ENCODE measurements at regions not wholly inside any gene's neighbourhood (a gene's known extent, or its start where the extent isn't known, plus 50 kb on each side); places are given as distances from the start of the nearest gene placed in this dataset.

GRCh38 chr12:91874086-91874865, 271.4 kb downstream of the BTG1 start:
- Histone ChIP-seq H3K9ac (ENCODE audit: low read depth, low read length) (no peak overlapping the region), H3K4me3 (ENCODE audit: low read depth, low read length) (no peak overlapping the region), H3K9me3 (ENCODE audit: control insufficient read depth, insufficient read depth, low read length) (no peaks in the 10 kb centered on the region), H3K27me3 (ENCODE audit: control insufficient read depth, insufficient read depth, low read length) (no peaks in the 10 kb centered on the region), H3K4me1 (ENCODE audit: control insufficient read depth, insufficient read depth, low read length) (no peaks in the 10 kb centered on the region), H3K36me3 (ENCODE audit: control insufficient read depth, insufficient read depth, low read length) (no peaks in the 10 kb centered on the region)

GRCh38 chr12:91871751-91872150, 273.9 kb downstream of the BTG1 start:
- H3K4me3 ChIP-seq (ENCODE audit: low read depth, low read length): no peak overlapping the region
- H3K9ac ChIP-seq (ENCODE audit: low read depth, low read length): no peak overlapping the region
- H3K4me1 ChIP-seq (ENCODE audit: control insufficient read depth, insufficient read depth, low read length): no peaks in the 10 kb centered on the region
- no peaks in the 10 kb centered on the region for H3K27me3 ChIP-seq (ENCODE audit: control insufficient read depth, insufficient read depth, low read length)
- H3K9me3 ChIP-seq (ENCODE audit: control insufficient read depth, insufficient read depth, low read length): no peaks in the 10 kb centered on the region
- H3K36me3 ChIP-seq (ENCODE audit: control insufficient read depth, insufficient read depth, low read length): no peaks in the 10 kb centered on the region

- no peak overlapping the region for H3K9ac ChIP-seq (ENCODE audit: low read depth, low read length)
- no peaks in the 10 kb centered on the region for H3K36me3 ChIP-seq (ENCODE audit: control insufficient read depth, insufficient read depth, low read length)
- H3K4me1 ChIP-seq (ENCODE audit: control insufficient read depth, insufficient read depth, low read length): no peaks in the 10 kb centered on the region
- H3K9me3 ChIP-seq (ENCODE audit: control insufficient read depth, insufficient read depth, low read length): no peaks in the 10 kb centered on the region
- no peaks in the 10 kb centered on the region for H3K27me3 ChIP-seq (ENCODE audit: control insufficient read depth, insufficient read depth, low read length)
- no peak overlapping the region for H3K4me3 ChIP-seq (ENCODE audit: low read depth, low read length)
Observed at GRCh38 chr12:91870872-91871707, 274.6 kb downstream of the BTG1 start.

- H3K27me3 ChIP-seq (ENCODE audit: control insufficient read depth, insufficient read depth, low read length): no peaks in the 10 kb centered on the region
- H3K9me3 ChIP-seq (ENCODE audit: control insufficient read depth, insufficient read depth, low read length): no peaks in the 10 kb centered on the region
- H3K9ac ChIP-seq (ENCODE audit: low read depth, low read length): no peak overlapping the region
- no peaks in the 10 kb centered on the region for H3K4me1 ChIP-seq (ENCODE audit: control insufficient read depth, insufficient read depth, low read length)
- H3K4me3 ChIP-seq (ENCODE audit: low read depth, low read length): no peak overlapping the region
- H3K36me3 ChIP-seq (ENCODE audit: control insufficient read depth, insufficient read depth, low read length): no peaks in the 10 kb centered on the region
Observed at GRCh38 chr12:91868054-91868453, 277.6 kb downstream of the BTG1 start.

GRCh38 chr12:91866566-91866965, 279.1 kb downstream of the BTG1 start:
- Histone ChIP-seq H3K4me3 (ENCODE audit: low read depth, low read length) (no peak overlapping the region), H3K9me3 (ENCODE audit: control insufficient read depth, insufficient read depth, low read length) (no peaks in the 10 kb centered on the region), H3K9ac (ENCODE audit: low read depth, low read length) (no peak overlapping the region), H3K27me3 (ENCODE audit: control insufficient read depth, insufficient read depth, low read length) (no peaks in the 10 kb centered on the region), H3K36me3 (ENCODE audit: control insufficient read depth, insufficient read depth, low read length) (no peaks in the 10 kb centered on the region), H3K4me1 (ENCODE audit: control insufficient read depth, insufficient read depth, low read length) (no peaks in the 10 kb centered on the region)

- Histone ChIP-seq H3K4me3 (ENCODE audit: low read depth, low read length) (no peak overlapping the region), H3K9me3 (ENCODE audit: control insufficient read depth, insufficient read depth, low read length) (no peaks in the 10 kb centered on the region), H3K4me1 (ENCODE audit: control insufficient read depth, insufficient read depth, low read length) (no peaks in the 10 kb centered on the region), H3K36me3 (ENCODE audit: control insufficient read depth, insufficient read depth, low read length) (no peaks in the 10 kb centered on the region), H3K27me3 (ENCODE audit: control insufficient read depth, insufficient read depth, low read length) (no peaks in the 10 kb centered on the region), H3K9ac (ENCODE audit: low read depth, low read length) (no peak overlapping the region)
Observed at GRCh38 chr12:91863702-91864101, 281.9 kb downstream of the BTG1 start.

GRCh38 chr12:91861554-91861953, 284.1 kb downstream of the BTG1 start:
- Histone ChIP-seq H3K9me3 (ENCODE audit: control insufficient read depth, insufficient read depth, low read length) (no peaks in the 10 kb centered on the region), H3K9ac (ENCODE audit: low read depth, low read length) (no peak overlapping the region), H3K27me3 (ENCODE audit: control insufficient read depth, insufficient read depth, low read length) (no peaks in the 10 kb centered on the region), H3K4me1 (ENCODE audit: control insufficient read depth, insufficient read depth, low read length) (no peaks in the 10 kb centered on the region), H3K36me3 (ENCODE audit: control insufficient read depth, insufficient read depth, low read length) (no peaks in the 10 kb centered on the region), H3K4me3 (ENCODE audit: low read depth, low read length) (no peak overlapping the region)

GRCh38 chr12:91859347-91859746, 286.3 kb downstream of the BTG1 start:
- H3K4me1 ChIP-seq (ENCODE audit: control insufficient read depth, insufficient read depth, low read length): no peaks in the 10 kb centered on the region
- H3K36me3 ChIP-seq (ENCODE audit: control insufficient read depth, insufficient read depth, low read length): no peaks in the 10 kb centered on the region
- no peak overlapping the region for H3K4me3 ChIP-seq (ENCODE audit: low read depth, low read length)
- H3K27me3 ChIP-seq (ENCODE audit: control insufficient read depth, insufficient read depth, low read length): no peaks in the 10 kb centered on the region
- H3K9ac ChIP-seq (ENCODE audit: low read depth, low read length): no peak overlapping the region
- H3K9me3 ChIP-seq (ENCODE audit: control insufficient read depth, insufficient read depth, low read length): no peaks in the 10 kb centered on the region

GRCh38 chr12:91857813-91858542, 287.7 kb downstream of the BTG1 start:
- no peak overlapping the region for H3K9ac ChIP-seq (ENCODE audit: low read depth, low read length)
- H3K36me3 ChIP-seq (ENCODE audit: control insufficient read depth, insufficient read depth, low read length): no peaks in the 10 kb centered on the region
- no peaks in the 10 kb centered on the region for H3K27me3 ChIP-seq (ENCODE audit: control insufficient read depth, insufficient read depth, low read length)
- no peaks in the 10 kb centered on the region for H3K4me1 ChIP-seq (ENCODE audit: control insufficient read depth, insufficient read depth, low read length)
- H3K4me3 ChIP-seq (ENCODE audit: low read depth, low read length): no peak overlapping the region
- no peaks in the 10 kb centered on the region for H3K9me3 ChIP-seq (ENCODE audit: control insufficient read depth, insufficient read depth, low read length)

GRCh38 chr12:91854725-91855124, 290.9 kb downstream of the BTG1 start:
- Histone ChIP-seq H3K9me3 (ENCODE audit: control insufficient read depth, insufficient read depth, low read length) (no peaks in the 10 kb centered on the region), H3K36me3 (ENCODE audit: control insufficient read depth, insufficient read depth, low read length) (no peaks in the 10 kb centered on the region), H3K27me3 (ENCODE audit: control insufficient read depth, insufficient read depth, low read length) (no peaks in the 10 kb centered on the region), H3K4me1 (ENCODE audit: control insufficient read depth, insufficient read depth, low read length) (no peaks in the 10 kb centered on the region), H3K4me3 (ENCODE audit: low read depth, low read length) (no peak overlapping the region), H3K9ac (ENCODE audit: low read depth, low read length) (no peak overlapping the region)

- Histone ChIP-seq H3K9ac (ENCODE audit: low read depth, low read length) (no peak overlapping the region), H3K4me3 (ENCODE audit: low read depth, low read length) (no peak overlapping the region), H3K4me1 (ENCODE audit: control insufficient read depth, insufficient read depth, low read length) (no peaks in the 10 kb centered on the region), H3K36me3 (ENCODE audit: control insufficient read depth, insufficient read depth, low read length) (no peaks in the 10 kb centered on the region), H3K27me3 (ENCODE audit: control insufficient read depth, insufficient read depth, low read length) (no peaks in the 10 kb centered on the region), H3K9me3 (ENCODE audit: control insufficient read depth, insufficient read depth, low read length) (no peaks in the 10 kb centered on the region)
Observed at GRCh38 chr12:91853350-91854127, 292.1 kb downstream of the BTG1 start.

Measured in iPS-15b (cell line).